H1 (cell line): ENCODE measurements at regions not wholly inside any gene's neighbourhood (a gene's known extent, or its start where the extent isn't known, plus 50 kb on each side); places are given as distances from the start of the nearest gene placed in this dataset.

ENCODE experiments used
- CBX5 ChIP-seq: fragments of 300-800, 300-1000 bp; sonication (generic); IDR thresholded peaks from 2 replicates; pipeline ENCODE4 v1.7.1; 2016; ENCODE audit warnings: antibody characterized with exemption, low read length, low read depth
- RFX5 ChIP-seq: IDR thresholded peaks from 2 replicates; pipeline ENCODE4 v1.6.1; 2011; ENCODE audit warnings: low read depth, low read length, improper control_type of control experiment, borderline replicate concordance

GRCh38 chr9:82346040-82346439 is 357.5 kb downstream of the SPATA31D1 start (continued):
- TF ChIP-seq CBX5, result no peak
- TF ChIP-seq RFX5, result no peak
